Inflammatory macrophage treated with lipopolysaccharide for 1 hour (primary cell): ENCODE measurements at regions not wholly inside any gene's neighbourhood (a gene's known extent, or its start where the extent isn't known, plus 50 kb on each side); places are given as distances from the start of the nearest gene placed in this dataset.
A peak's percentile ranks its signal among the peaks of the same experiment; 100 is the strongest.
"Not testable (repeated sequence)": the region's sequence is repeated elsewhere in the genome, so short reads cannot be mapped to it uniquely, and the experiment has no call there.

ENCODE experiments used
- DNase-seq, 2 donors: peaks; one replicate each; pipeline ENCODE4 v3.0.0-alpha.2; 2020 to 2022

DNA sequence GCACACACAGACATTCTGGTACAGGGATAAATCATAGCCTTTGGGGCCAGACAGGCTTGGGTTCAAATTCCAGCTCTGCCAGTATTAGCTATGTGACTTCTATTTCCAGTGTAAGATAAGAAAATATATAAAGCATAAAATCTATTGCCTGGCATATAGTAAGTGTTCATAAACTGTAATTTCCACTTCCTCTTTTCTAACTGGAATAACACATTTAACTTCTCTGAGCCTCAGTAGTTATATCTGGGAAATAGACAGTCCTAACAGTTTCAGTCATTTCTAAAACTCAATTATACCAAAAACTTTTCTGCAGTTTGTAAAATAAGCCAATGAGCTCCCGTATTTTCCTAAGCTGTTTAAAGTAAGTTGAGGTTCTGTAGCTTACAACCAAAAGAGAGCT is 351.4 kb downstream of the ZNF326 start:
- no peak for DNase-seq

GRCh38 chr1:90344963-90345730 is 350.2 kb downstream of the ZNF326 start:
- no peak for DNase-seq

- no peak for DNase-seq
Measured at GRCh38 chr1:90341516-90341915, 346.6 kb downstream of the ZNF326 start.

DNA sequence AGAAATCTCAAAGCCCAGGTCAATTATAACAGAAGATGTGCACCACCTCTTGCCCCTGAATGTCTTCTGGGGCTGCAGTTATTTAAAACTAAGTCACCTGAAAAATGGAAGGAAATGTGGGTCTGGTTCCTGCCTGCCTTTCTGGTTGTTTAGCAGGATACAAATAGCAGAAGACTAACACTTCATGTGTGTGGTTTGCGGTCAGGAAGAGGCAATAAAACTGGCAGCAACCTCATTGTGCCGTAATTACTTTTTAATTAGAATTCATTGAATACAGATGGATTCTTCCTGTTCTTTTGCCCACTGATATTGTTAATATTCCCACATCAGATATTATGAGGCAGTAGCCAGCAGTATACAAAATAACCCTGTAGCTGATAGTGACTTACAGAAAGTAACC is 345.7 kb downstream of the ZNF326 start:
- DNase-seq: no peak

GRCh38 chr1:90339811-90340210 is 344.9 kb downstream of the ZNF326 start:
- no peak for DNase-seq

GRCh38 chr1:90336552-90337324 is 341.8 kb downstream of the ZNF326 start:
- DNase-seq: no peak

DNA sequence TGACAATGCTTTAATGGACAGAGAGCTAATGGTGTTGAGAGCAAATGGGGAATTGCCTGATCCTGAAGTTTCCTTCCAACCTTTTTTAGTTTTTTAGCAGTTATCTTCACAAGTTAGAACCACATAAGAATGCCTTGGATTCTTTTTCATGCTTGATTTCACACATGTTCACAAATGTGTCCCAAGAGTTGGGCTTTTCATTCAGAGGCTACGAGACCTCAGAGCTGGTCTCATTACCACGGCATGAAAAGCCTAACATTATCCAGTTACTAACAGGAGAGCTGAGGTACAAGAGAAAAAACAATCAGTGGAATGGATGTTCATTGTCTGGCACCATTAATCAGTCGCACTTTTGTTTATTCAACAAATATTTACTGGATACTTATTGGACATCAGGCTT is 340.6 kb downstream of the ZNF326 start:
- DNase-seq: no peak

GRCh38 chr1:90334137-90334536 is 339.2 kb downstream of the ZNF326 start:
- DNase-seq: no peak

DNA sequence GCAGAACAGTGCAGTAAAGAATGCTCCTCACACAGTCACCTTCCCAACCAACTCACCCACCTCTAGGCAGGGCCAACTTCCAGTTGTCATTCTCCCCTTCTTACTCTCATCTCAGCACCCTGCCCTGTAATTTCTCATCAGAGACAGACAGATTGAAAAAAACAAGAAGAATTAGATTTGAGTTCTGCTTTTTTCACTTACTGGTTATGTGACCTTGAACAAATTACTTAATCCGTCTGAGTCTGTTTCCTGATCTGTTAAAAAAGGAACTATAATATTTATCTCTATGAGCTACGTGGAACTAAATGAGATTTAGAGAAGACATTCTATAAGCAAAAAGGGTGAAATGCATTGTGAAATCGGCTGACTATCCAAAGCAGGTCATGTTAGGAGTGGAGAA is 330.3 kb downstream of the ZNF326 start:
- DNase-seq: peak; percentile 53 to 65

- no peak for DNase-seq
Measured at GRCh38 chr1:90322186-90322585, 327.3 kb downstream of the ZNF326 start.

DNA sequence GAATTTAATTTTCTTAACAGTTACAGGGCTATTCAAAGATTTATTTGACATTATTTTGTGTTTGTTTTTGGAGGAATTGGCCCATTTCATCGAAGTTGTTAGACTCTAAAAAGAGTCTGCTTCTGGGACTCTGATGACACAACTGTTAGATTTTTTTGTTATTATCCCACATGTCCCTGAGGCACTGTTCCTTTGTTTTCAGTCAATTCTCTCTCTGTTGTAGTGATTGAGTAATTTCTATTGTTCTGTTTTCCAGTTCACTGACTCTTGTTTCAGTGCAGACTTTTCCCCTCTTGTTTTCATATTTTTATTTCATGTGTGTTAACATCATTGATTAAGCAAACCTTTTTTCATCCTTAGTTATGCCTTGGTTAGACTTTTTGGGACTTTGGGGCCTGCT is 325.0 kb downstream of the ZNF326 start:
- no peak for DNase-seq

DNA sequence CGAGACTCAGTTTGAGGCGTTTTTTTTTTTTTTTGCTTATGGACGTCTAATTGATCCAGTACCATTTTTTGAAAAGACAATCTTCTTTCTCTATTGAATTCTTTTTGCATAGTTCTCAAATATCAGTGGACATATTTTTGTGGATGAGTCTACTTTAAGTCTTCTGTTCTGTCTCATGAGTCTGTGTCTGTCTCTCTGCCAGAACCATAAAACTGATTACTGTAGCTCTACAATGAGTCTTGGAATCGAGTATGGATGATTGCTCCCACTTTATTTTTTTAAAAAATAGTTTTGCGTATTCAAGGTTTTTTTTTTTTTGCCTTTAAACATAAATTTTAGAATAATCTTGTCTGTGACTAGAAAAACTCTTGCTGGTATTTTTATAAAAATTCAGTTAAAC is 323.5 kb downstream of the ZNF326 start:
- DNase-seq: no peak

DNA sequence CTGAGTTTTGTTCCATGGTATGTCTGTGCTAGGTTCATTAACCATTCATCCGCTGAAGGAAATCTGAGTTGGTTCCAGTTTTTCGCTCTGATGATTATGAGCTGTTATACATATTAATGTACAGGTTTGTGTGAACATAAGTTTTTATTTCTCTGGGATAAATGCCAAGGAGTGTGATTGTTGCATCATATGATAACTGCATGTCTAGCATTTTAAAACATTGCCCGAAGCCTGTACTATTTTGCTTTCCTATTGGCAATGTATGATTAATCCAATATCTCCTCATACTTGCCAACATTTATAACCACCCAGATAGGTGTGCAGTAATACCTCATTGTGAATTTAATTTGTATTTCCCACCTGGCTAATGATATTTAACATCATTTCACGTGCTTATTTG is 322.7 kb downstream of the ZNF326 start:
- DNase-seq: no peak

DNA sequence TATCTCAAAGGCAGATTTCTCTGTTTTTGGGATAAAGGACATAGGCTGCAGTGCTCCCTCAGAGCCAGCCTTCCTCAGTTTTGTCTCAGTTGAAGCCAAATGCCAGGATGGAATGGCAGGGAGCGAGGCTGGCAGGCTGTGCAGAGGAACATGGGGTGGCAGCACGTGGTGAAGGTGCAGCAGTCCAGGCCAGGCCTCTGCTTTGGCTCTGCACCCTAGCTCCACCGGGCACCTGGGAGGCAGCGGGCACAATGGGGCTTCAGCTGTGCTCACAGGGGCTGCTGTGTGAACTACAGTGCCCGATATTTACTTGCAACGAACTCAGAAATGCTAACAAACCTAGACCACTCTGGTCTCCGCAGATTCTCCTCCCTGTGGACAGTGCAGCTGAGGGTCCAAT is 319.6 kb downstream of the ZNF326 start:
- DNase-seq: no peak

GRCh38 chr1:90313778-90314177 is 318.9 kb downstream of the ZNF326 start:
- no peak for DNase-seq

GRCh38 chr1:90309806-90310205 is 314.9 kb downstream of the ZNF326 start:
- DNase-seq: no peak

DNA sequence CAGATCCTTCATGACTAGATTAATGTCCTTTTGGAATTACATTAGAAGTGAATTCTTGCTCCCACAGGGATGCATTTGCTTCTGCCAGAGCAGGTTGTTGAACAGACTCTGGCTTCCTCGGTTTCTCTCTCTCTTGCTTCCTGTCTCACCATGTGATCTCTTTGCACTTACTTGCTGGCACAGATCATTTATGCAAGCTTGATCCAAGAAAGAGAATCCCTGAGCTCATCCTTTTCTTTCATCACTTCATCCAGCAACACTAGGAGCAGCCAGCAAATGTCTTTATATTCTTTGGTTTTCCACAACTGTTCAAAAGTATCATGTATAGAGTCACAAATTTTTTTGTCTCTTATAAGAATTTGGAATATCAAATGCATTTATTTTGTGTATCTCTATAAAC is 313.5 kb downstream of the ZNF326 start:
- no peak for DNase-seq

DNA sequence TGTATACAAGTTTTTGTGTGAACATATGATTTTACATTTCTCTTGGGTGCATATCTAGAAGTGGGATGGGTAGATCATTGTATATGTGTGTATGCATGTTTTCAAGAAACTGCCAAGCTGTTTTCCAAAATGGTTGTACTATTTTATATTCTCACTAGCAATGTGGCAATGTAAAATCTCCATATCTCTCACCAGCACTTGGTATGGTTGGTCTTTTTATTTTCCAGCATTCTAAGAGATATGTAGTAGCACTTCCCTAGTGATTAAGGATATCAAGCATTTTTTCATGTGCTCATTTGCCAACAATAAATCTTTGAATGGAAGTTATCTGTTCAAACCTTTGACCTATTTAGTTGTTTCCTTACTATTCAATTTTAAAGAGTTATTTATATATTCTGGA is 310.7 kb downstream of the ZNF326 start:
- DNase-seq: no peak

- DNase-seq: no peak
Measured at GRCh38 chr1:90296327-90296726, 301.4 kb downstream of the ZNF326 start.

GRCh38 chr1:90295534-90295933 is 300.6 kb downstream of the ZNF326 start:
- no peak for DNase-seq

GRCh38 chr1:90291431-90292216 is 296.7 kb downstream of the ZNF326 start:
- DNase-seq: no peak

DNA sequence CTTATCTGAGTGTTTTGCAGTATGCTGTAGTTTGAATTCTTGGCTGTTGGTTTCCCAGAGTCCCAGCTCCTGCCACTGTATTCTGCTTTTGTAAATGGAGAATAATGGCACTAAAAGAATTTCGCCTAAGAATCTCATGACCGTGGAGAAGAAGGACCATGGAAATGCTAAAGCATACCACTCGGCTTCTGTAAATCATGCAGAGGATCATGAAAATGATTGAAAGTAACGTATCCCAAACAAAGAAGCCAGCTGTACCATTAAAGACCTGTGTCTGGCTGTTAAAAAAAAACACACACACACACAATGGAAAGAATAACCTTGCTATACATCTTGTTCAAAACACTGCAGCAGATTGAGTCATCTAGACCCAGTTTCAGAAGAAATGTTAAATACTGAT is 287.9 kb downstream of the ZNF326 start:
- DNase-seq: no peak

DNA sequence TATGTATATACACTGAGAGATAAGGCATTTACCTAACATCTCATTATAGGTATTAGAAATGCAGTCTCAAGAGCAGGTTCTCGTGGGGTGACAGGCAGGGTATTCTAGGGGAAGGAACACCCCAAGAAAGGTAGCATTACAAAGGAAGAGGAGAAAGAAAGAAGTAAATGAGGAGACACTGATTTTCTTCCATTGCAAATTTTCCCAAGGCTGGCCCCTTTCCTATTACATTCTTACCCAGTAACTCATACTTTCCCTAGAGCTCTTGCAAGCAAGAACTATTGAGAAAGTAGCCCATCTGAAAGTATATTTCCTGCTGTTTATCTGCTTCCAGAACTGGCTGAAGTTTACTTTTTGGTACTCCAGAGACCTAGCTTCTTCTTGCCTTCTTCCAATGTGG is 287.0 kb downstream of the ZNF326 start:
- not testable (repeated sequence) for DNase-seq

- no peak for DNase-seq
Measured at GRCh38 chr1:90277270-90277669, 282.4 kb downstream of the ZNF326 start.
